ENCODE measurements at regions not wholly inside any gene's neighbourhood (a gene's known extent, or its start where the extent isn't known, plus 50 kb on each side); places are given as distances from the start of the nearest gene placed in this dataset.

DNA sequence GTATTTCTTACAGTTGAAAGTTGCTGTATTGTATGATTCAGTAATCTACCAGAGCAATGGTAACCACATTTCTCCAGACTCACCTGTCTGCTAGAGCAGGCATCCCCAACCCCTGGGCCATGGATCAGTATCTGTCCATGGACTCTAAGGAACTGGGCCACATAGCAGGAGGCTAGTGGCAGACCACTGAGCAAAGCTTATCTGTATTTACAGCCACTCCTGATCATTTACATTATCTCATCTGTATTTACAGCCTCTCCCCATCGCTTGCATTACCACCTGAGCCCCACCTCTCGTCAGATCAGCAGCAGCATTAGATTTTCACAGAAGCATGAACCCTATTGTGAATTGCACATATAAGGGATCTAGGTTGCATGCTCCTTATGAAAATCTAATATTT lies 60.3 kb upstream of the MANEA start:
- H3K36me3 ChIP-seq: no peaks in the 10 kb centered on the region
- H3K9me3 ChIP-seq: no peaks in the 10 kb centered on the region
- H4K20me1 ChIP-seq: no peaks in the 10 kb centered on the region
- H3K9ac ChIP-seq: no peak overlapping the region
- no peak overlapping the region for H3K4me3 ChIP-seq
- H3K4me2 ChIP-seq: no peak overlapping the region
- no peak overlapping the region for H3K27ac ChIP-seq
- TF ChIP-seq Cebpa-rat (IDR thresholded peaks at IDR 0.05): no peak
- no peaks in the 10 kb centered on the region for H3K27me3 ChIP-seq
- H3K4me1 ChIP-seq: no peaks in the 10 kb centered on the region

DNA sequence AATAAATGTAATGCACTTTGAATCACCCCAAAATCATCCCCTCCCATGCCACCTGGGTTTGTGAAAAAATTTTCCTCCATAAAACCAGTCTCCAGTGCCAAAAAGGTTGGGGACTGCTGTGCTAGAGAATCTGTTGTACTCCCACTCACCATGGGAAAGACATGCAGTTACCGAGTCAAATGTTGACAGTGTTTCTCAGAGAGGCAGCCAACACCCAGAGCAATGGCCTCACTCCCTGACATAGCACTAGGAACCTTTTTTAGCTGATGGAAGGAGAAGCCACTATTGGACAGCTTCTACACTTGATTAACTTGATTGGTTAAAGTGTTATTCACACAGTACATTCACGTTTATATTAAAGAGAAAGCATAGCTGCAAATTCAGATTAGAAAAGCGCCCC lies 59.8 kb upstream of the MANEA start:
- H3K9ac ChIP-seq: no peak overlapping the region
- H3K36me3 ChIP-seq: no peaks in the 10 kb centered on the region
- no peaks in the 10 kb centered on the region for H3K27me3 ChIP-seq
- no peaks in the 10 kb centered on the region for H4K20me1 ChIP-seq
- H3K27ac ChIP-seq: no peak overlapping the region
- H3K9me3 ChIP-seq: no peaks in the 10 kb centered on the region
- no peak overlapping the region for H3K4me2 ChIP-seq
- H3K4me3 ChIP-seq: no peak overlapping the region
- TF ChIP-seq Cebpa-rat (IDR thresholded peaks at IDR 0.05): no peak
- no peaks in the 10 kb centered on the region for H3K4me1 ChIP-seq

DNA sequence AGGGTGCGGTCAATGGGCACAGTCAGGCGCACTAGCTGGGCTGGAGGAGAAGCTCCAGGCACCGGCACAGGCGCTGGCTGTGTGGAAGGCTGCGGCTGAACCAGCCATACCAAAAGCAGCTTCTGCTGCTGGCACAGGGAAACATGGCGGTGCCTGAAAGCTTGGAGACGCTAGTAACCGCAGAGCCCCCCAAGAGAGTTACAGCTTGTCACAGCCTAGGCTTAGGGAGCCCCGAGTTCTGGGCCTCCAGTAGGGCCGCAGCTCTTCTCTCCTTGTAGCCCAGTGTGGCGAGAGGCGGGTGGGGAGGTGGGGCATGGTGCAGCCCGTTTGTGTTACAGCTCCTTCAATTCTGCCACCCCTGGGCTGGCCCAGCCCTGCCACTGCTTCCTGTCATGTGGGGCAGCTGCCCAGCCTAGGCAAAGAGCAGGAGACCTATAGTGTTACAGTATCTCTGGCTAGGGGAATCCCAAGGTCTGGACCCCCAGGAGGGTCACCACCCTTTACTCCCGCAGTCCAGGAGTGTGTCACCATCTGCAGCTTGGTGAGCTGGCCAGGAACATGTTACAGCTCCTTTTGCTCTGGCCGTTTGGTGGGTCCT lies 58.6 kb upstream of the MANEA start:
- Histone ChIP-seq H4K20me1 (no peaks in the 10 kb centered on the region), H3K36me3 (no peaks in the 10 kb centered on the region), H3K9me3 (no peaks in the 10 kb centered on the region), H3K27me3 (no peaks in the 10 kb centered on the region), H3K4me2 (no peak overlapping the region), H3K4me3 (no peak overlapping the region), H3K4me1 (no peaks in the 10 kb centered on the region), H3K9ac (no peak overlapping the region), H3K27ac (no peak overlapping the region)
- no peak for TF ChIP-seq Cebpa-rat (IDR thresholded peaks at IDR 0.05)

DNA sequence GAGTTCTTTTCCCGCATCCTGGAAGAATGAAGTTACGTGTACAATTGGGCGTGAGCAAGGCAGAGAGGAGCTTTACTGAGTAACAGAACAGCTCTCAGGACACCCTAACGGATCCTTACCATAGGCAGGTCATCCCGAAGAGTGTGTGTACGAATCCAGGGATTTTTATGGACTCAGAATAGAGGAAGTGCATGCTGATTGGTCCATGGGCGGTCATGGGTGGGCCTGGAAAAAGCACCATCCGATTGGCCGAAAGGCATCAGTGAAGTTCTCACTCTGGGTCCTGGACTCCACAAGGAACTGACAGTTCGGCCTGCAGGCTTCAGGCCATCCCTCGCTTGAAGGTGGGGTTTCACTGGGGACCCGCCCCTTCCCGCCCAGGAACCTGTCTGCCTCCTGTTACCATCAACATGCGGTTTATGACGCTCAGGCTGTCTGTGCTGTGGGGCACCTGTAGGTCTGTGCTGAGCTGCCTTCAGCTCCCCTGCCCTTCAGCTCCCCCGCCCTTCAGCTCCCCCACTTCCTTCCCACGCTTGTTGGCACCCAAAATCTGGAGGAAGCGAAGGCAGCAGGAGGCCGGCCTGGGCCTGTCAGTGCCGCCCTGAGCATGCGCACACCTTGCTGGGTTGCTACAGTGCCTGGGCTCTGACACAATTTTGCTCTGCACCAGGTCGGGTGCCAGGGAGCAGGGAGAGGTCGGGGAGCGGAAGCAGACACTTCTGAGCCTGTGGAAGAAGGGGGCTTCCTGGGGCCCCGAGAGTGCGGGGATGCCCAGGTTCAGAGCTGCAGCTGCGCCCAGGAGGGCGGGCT lies 57.9 kb upstream of the MANEA start:
- no peak overlapping the region for H3K4me2 ChIP-seq
- TF ChIP-seq Cebpa-rat (IDR thresholded peaks at IDR 0.05): no peak
- H3K4me1 ChIP-seq: no peaks in the 10 kb centered on the region
- no peak overlapping the region for H3K4me3 ChIP-seq
- H3K27me3 ChIP-seq: no peaks in the 10 kb centered on the region
- no peak overlapping the region for H3K9ac ChIP-seq
- no peaks in the 10 kb centered on the region for H4K20me1 ChIP-seq
- H3K36me3 ChIP-seq: no peaks in the 10 kb centered on the region
- H3K27ac ChIP-seq: no peak overlapping the region
- no peaks in the 10 kb centered on the region for H3K9me3 ChIP-seq

DNA sequence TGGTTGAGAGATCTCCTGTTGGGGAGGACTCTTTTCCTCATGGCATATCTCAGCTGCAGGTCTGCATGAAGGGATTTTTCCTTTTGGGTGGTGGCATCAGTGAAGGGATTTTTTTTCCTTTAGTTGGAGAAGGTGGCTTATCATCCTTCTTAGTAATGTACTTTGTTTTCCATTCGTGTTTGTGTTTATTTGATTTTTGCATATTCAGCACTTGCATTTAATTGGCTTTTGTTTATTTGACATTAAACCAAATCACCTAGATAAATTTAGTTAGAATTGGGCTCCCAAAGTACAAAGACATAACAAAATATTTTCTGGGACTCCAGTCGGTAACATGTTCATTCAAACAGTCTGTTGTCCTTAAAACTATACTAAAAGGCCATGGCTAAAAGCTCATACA lies 56.2 kb upstream of the MANEA start:
- Histone ChIP-seq H3K4me1 (no peaks in the 10 kb centered on the region), H4K20me1 (no peaks in the 10 kb centered on the region), H3K27ac (no peak overlapping the region), H3K9me3 (no peaks in the 10 kb centered on the region; the same call in 1 of the 2 replicates), H3K4me2 (no peak overlapping the region), H3K27me3 (no peaks in the 10 kb centered on the region), H3K9ac (no peak overlapping the region), H3K36me3 (no peaks in the 10 kb centered on the region), H3K4me3 (no peak overlapping the region)
- TF ChIP-seq Cebpa-rat (IDR thresholded peaks at IDR 0.05): no peak
